Coronary artery (tissue), 2 donors: ENCODE measurements at regions not wholly inside any gene's neighbourhood (a gene's known extent, or its start where the extent isn't known, plus 50 kb on each side); places are given as distances from the start of the nearest gene placed in this dataset.

ENCODE experiments used
- DNase-seq: peaks from one replicate; pipeline ENCODE4 v3.0.0-alpha.2; 2017; ENCODE audit warnings: low spot score
- H3K27ac ChIP-seq, 2 donors: fragments of 200-600 bp; sonication (generic); one replicate each; pipeline ENCODE4 v1.5.1; 2016 to 2019
- H3K4me3 ChIP-seq: fragments of 200-600 bp; sonication (generic); 2 replicates; pipeline ENCODE4 v1.5.1; 2016; ENCODE audit warnings: mild to moderate bottlenecking, moderate library complexity
- TF ChIP-seq, protein P1 (sequence below): fragments of 200-600 bp; sonication (generic); IDR thresholded peaks from one replicate; pipeline ENCODE4 v1.5.1; 2019; ENCODE audit warnings: antibody characterized with exemption

DNA sequence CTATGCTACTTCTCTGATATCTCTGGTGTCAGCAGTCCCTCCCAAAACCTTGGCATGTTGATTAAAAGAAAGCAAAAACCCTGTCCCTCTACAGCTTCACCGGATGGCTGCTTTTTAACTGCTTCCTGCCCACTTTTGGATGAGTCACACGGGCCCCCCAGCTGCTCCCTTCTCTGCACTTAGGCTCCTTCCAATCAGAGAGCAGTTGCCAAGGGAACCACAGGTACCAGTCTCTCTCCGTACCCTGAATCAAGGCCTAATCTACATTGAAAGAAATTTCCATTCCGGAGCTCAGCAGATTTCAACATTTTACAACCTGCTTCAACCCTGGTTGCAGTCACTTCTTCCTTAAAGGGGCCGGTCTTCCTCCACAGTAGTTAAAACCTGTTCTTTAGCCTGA lies 70.6 kb upstream of the GJB5 start:
- TF ChIP-seq, protein P1, sequence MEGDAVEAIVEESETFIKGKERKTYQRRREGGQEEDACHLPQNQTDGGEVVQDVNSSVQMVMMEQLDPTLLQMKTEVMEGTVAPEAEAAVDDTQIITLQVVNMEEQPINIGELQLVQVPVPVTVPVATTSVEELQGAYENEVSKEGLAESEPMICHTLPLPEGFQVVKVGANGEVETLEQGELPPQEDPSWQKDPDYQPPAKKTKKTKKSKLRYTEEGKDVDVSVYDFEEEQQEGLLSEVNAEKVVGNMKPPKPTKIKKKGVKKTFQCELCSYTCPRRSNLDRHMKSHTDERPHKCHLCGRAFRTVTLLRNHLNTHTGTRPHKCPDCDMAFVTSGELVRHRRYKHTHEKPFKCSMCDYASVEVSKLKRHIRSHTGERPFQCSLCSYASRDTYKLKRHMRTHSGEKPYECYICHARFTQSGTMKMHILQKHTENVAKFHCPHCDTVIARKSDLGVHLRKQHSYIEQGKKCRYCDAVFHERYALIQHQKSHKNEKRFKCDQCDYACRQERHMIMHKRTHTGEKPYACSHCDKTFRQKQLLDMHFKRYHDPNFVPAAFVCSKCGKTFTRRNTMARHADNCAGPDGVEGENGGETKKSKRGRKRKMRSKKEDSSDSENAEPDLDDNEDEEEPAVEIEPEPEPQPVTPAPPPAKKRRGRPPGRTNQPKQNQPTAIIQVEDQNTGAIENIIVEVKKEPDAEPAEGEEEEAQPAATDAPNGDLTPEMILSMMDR = no peak
- H3K27ac ChIP-seq = no peak overlapping the region
- H3K4me3 ChIP-seq = no peak overlapping the region
- DNase-seq = no peak

DNA sequence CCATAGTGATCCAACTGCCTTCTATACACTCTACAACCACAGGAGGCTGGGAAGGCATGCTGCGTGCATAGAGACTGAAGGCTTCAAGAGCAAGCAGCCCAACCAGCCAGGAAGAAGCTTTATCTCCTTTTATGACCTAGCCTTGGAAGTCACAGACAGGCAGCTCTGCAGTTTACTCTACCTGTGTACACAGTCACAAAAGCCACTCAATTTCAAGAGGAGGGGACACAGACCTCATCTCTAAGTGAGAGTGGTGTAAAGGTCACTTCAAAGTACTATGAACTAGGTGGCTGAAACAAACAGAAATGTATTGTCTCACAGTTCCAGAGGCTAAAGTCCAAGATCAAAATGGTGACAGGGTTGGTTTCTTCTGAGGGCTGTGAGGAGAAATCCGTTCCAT lies 69.6 kb upstream of the GJB5 start:
- Histone ChIP-seq H3K4me3 (no peak overlapping the region), H3K27ac (no peak overlapping the region)
- no peak for DNase-seq
- TF ChIP-seq, protein P1 = no peak

DNA sequence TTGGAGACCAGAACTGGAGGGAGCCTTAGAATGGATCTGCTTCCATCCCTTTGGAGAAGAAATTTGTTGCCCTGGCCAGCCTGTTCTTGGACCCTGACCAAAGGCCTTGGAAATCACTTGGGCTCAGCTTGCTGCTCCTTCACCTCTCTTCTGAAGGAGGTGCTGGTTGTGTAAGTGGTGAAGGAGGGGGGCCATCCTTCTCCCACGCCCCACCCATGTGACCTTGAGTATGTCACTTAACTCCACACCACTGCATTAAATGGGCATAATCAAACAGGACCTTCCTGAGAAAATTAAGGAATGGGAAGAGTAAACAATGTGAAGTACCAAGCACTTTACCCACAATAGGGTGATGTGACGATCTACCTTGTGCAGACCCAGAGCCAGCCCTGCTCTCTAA lies 68.3 kb upstream of the GJB5 start:
- TF ChIP-seq, protein P1 = no peak
- no peak for DNase-seq
- Histone ChIP-seq H3K27ac (no peak overlapping the region), H3K4me3 (no peak overlapping the region)

DNA sequence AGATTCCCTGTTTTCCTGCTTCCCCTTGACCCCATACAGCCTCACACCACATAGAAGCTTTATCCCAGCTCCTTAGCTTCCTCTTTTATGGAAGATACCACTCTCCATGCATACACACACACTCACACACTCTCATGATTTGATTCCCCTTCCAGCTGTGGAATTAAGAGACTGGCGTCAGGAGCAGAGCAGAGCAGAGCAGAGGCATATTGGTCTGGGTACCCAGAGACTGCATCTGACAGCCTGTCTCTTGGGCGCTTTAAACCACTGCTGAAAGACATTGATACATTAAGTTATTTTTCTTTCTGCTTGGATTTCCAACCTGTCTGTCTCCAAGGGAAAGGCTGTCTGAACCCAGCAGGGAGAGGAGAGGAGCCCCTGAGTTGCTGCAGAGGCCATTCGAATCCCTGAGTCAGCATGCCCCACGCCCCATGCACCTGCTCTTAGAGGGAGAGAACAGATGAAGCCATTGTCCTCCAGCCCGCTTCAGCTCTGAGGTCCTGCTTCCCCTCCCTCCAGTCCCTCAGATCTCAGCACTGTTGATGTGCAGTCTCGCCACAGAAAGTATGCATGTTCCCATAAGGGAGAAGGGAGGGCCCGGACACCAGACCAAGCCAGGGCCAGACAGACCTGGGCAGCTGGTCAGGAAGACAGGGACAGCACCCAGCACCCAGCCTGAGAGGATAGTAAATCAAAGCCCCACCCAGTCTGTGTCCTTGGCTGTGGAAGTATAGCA lies 66.7 kb upstream of the GJB5 start:
- no peak for DNase-seq
- H3K4me3 ChIP-seq = no peak overlapping the region
- TF ChIP-seq, protein P1 = no peak
- no peak overlapping the region for H3K27ac ChIP-seq

DNA sequence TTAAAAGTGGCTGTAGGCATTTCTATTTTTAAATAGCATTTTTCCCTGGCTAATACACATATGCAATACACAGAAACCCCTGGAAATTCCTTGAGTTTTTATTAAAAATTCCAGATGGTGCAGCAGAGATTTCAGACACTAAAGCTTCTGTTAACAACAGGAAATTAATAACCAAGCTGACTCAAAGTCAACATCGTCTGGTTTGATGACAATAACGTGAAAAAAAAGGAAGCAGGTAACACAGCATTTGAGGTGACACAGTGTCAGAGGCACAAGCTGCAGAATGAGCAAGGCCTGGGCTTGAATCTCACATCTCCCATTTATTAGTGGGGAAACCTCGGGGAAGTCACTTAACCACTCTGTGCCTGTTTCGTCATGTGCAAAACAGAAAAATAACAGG lies 64.6 kb upstream of the GJB5 start:
- TF ChIP-seq, protein P1 = no peak
- Histone ChIP-seq H3K27ac (no peak overlapping the region), H3K4me3 (no peak overlapping the region)
- DNase-seq = no peak

DNA sequence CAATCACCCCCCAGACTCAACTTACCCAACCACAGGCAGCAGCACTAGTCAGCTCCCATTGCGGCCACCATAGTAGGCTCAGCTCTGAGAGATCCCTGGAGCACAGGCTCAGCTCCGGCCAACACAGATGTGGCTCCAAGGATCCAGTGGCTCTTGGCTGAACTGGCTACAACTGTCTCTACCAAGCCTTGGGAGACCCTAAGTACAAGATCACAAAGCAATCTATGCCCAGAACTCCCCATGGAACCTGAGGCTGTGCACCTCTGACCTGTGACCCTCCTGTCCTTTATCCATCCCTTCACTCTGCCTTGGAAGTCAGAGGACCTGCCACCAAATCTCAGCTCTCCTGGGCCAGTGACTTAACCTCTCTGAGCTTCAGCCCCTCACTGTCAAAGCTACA lies 61.8 kb upstream of the GJB5 start:
- TF ChIP-seq, protein P1 = no peak
- no peak for DNase-seq
- no peak overlapping the region for H3K4me3 ChIP-seq

DNA sequence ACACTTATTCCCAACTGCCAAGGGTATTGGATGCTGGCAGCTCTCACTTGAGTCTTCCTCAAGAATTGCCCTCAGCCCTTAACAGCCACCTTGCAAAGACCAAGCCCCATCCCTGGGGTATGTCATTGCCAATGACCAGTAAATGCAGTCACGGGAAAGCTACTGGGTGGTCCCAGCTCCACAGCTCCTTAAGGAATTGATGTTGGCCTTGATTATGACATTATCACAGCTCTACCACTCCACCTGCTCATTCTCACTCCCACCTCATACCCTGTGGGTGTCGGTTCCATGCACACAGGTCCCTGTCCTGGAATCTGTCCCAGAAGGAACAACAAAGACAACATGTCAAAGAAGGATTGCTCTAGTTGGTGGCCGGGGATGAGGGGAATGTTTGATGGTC lies 60.5 kb upstream of the GJB5 start:
- TF ChIP-seq, protein P1 = no peak
- H3K4me3 ChIP-seq = no peak overlapping the region
- no peak overlapping the region for H3K27ac ChIP-seq
- DNase-seq = peak; percentile 33

More for the DNA sequence above, 61.8 kb upstream of the GJB5 start:
- H3K27ac ChIP-seq = no peak overlapping the region
